HG03521 (cell line): ENCODE measurements at regions not wholly inside any gene's neighbourhood (a gene's known extent, or its start where the extent isn't known, plus 50 kb on each side); places are given as distances from the start of the nearest gene placed in this dataset.
"Not testable (repeated sequence)": the region's sequence is repeated elsewhere in the genome, so short reads cannot be mapped to it uniquely, and the experiment has no call there.

Experiments used
- ATAC-seq: cut with Tn5 transposase; IDR thresholded peaks from one replicate; pipeline ENCODE4 v1.9.1; 2021; ENCODE audit warnings: mild to moderate bottlenecking, moderate library complexity; ENCODE audit not compliant: unreplicated experiment

DNA sequence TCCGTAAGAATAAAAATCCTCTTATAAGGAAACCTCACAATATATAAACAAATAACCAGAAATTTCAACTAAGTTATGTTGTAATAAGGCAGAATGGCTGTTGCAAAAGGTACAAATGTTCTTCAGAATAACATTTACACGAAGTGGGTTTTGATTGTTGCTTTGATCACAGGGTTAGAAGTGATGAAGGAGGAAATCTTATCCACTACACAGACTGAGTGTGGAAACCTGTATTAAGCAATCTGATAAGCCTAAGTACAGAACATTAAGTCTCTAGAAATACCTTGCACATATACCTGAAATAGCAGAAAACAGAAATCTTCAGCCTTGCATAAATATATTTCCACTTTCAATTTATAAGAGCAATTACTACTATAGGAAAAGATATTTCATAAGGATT, 251.9 kb downstream of the ETV1 start:
- no peak for ATAC-seq

DNA sequence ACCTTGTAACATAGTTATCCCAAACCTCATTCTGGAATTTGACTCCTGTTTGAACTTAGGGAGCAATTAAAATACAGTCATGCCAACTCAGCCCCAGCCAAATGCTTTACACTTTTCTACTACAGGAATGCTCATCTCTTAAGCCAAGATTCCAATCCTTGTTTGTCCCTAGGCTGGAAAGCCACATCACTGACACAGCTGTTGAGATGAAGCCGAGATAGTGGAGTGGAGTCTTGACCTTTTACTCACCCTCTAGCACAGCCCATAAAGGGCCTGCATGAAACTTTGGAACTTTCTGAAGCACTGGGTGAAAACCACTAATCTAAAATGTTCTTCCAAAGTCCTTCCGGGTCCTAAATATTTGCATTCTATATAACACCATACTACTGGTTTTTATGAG, 247.3 kb downstream of the ETV1 start:
- no peak for ATAC-seq

DNA sequence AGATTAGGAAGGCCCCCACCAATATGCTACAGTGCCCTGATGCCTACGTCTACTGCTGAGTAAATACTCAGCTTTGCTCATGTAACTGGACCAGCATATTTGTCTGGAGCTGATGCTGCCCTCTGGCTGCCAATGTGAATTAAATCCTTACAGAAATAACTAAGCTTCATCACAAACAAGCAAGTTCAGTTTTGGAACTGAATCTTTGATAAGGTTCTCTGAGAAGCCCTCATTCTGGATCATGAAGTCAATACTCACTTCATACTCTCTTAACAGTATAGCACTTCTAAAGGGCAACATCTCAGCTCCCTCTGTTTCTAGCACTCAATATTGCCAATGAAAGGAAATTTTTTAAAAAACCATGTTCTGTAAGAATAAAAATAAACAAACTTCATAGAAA, 246.7 kb downstream of the ETV1 start:
- no peak for ATAC-seq

DNA sequence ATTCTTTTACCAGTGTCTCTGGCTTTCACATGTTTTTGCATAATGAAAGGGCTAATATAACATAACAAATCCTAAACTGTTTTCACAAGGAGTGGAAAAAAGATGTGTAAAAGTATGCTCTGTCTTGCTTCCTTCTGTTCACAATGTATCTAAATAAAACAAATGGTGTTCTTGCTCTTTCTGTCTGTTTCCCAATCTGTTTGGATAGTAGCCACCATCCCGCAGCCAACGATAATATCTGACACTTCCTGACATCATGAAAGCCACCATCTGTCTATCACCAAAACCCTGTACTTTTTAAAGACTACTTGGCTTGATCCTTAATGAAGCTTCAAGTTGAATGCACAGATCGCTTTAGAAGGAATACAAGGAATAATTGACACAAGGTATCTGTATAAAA, 246.2 kb downstream of the ETV1 start:
- ATAC-seq, result no peak

DNA sequence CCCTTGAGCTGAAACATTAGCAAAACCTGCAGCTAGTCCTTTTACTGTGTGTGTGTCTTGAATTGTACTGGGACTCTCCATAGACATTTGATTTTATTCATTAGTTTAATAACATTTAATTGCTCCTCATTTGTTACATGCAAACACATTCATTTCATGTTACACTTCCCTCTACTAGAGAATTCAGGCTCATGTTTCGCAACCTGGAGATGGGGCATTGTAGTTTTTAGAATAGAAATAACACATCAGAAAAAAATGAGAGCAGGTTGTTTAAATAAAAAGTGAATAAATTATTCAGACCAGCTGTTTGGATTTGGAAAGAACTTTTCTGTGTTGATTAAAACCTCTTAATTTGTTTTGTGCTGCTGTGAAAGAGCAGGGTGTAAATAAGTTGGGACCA, 243.9 kb downstream of the ETV1 start:
- no peak for ATAC-seq

DNA sequence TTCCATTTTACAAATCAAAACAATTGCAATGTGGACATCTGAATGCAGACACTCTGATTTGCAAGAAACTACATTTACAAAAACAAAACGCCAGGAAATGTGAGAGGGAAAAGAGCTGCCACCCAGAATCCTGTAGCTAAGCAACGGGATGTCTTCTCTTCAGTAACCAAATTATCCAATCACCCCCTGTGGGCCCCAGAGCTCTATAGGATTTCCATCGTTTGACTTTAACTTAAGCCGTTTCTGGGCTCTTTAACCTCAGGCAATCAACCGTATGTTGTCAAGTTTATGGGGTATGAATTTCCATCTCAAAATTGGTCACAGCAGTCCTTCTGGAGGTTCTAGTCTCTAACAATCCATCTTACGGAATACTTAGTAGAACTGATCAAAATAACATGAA, 240.5 kb downstream of the ETV1 start:
- ATAC-seq, result no peak

DNA sequence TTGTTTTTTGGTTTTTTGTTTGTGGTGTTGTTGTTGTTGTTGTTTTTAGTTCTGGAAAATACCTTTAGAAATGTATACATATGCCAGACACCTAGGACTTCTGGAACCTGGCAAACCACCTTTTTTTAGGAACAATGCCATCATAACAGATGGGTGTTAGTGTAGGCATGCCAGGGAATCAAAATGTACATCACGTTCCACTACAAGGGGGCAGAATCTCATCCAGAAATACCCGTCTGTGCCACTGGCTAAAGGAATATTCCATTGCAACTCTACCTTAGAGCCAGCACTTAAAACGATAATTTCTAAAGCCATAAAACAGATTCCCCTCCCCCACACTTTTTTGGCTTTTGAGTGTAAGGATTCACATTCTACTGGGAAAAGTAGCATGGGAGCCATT, 239.8 kb downstream of the ETV1 start:
- no peak for ATAC-seq

DNA sequence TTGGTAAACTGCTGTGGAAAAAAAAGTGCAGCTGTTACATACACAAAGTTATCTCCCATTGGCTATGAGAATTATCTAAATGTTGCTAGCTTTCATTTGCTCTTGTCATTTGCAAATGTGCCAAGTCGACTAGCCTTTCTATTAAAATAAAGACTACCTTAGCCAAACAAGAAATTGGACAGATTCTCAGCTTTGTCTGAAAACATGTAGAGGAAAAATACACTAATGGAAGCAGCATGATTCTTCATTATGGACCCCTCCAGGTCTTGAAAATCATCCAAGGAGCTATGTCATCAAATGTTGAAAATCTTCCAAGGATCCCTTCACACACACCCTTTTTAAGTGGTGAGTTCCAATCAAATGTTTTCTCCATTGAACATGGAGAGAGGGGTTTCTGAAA, 237.7 kb downstream of the ETV1 start:
- no peak for ATAC-seq

DNA sequence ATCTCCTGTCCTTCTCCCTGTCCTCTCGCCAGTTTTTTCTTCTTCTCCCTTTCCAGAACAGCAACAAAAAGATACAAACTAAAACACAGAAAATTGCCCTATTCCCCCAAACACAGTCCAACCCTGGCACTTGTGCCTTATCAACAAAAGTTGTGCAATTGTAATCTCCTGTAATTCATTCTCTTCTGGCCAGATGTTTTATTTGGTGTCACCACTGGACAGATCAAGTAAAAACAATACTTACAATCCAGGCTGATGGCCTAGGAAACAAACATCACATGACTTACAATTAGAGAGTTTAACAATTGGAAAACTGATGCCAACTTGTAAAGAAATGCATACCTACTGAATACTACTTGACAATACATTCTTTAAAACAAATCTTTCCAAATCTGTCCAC, 231.6 kb downstream of the ETV1 start:
- ATAC-seq, result no peak

DNA sequence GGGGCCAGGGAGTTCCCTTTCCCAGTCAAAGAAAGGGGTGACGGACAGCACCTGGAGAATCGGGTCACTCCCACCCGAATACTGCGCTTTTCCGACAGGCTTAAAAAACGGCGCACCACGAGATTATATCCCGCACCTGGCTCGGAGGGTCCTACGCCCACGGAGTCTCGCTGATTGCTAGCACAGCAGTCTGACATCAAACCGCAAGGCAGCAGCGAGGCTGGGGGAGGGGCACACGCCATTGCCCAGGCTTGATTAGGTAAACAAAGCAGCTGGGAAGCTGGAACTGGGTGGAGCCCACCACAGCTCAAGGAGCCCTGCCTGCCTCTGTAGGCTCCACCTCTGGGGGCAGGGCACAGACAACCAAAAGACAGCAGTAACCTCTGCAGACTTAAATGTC, 223.6 kb downstream of the ETV1 start:
- not testable (repeated sequence) for ATAC-seq

DNA sequence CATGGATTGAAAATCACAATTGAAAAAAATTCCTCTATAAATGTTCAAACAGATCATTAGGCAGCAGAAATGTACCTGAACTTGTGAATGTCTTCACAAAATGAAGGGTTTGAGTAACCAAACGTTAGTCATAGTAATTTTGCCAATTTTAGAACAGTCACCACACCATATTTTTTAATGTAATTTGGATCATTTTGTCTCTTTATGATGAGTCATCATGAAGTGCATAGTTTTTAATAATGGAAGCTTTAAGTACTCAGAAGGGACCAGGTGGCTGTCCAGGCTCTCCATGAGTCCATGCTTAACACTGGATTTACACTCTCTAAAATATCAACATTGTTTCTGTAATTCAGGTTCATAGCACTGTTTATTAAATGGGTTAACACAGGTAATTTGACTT, 219.2 kb downstream of the ETV1 start:
- ATAC-seq, result no peak

DNA sequence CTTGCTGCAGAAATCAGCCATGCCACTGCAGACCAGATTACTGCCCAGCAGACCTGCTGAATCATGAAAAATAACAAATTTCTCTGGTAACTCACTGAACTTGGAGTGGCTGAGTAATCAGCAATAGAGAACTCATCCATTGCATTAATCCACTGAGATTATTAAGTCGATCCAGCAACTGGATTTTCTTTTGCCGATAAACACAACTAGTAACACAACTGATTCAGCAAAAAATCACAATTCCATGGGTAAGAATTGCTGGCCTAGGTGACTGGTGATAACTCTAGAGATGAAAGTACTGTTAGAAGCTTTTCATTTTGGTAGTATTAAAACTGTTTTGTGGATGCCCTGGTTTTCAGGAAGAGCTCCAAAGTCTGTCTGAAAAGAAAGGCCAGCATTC, 214.5 kb downstream of the ETV1 start:
- no peak for ATAC-seq

DNA sequence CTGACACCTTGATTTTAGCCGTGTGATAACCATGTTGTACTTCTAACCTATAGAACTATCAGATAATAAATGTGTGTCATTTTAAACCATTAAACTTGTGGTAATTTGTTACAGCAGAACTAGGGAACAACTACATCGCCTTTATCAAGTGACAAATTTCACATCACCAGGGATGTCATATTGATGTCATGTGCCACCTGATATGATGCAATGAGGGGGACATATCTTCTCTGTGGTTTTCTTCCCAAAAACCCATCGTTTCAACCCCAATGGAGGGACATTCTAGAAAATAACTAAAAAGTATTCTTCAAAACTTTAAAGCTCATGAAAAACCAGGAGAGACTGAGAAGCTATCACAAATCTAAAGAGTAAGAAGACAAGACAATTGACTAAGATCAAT, 212.2 kb downstream of the ETV1 start:
- no peak for ATAC-seq

DNA sequence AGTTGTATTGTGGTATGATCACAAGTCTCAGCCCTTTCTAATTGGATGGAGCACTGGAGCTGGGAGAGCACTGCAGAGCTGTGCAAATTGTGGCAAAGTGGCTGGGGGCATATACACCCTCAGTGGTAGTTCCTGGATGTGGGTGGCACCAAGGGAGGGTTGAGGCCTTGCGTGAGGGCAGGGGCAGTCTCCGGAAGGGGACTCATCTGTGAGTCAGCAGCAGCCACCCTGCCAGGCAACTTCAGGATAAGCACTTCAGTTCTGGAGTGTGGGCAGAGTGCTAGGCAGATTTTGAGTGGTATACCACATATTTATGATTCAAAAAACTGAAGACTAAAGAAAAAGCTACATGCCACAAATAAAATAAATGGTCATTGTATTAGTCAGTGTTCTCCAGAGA, 210.5 kb downstream of the ETV1 start:
- no peak for ATAC-seq

DNA sequence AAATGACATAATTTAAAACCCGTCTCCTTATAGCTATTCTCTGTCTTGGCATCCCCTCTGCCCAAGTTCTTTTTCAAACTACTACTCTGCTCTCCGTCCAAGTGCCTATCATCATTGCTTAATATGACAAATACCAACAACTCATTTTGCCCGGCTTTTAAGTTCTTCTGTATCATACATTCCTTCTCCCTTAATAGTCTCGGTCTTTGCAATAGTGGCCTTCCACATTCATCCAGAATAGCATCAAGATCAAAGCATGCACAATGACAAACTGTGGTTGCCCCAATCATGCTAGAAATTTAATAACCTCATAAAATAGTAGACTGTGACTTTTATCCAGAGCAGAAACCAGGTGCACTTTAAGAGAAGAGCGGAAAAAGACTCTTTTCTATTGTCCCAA, 198.9 kb downstream of the ETV1 start:
- no peak for ATAC-seq

DNA sequence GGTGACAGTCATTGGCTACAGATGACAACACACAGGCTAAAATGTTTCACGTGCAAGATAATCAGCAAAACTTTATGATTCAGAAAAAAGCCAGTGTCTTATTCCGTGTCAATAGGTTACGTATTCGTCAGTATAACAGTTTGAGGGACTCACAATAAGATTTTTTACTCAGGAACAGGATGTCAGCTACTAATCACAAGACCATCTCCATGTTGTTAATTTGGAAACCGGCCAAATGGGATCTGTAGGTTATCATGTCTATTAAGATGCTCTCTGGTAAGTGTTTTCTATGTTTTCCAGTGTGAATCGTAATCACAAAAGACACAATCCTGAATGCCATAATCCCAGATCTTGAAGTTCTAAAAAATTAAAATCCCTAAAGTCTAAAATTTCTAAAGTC, 197.3 kb downstream of the ETV1 start:
- no peak for ATAC-seq

DNA sequence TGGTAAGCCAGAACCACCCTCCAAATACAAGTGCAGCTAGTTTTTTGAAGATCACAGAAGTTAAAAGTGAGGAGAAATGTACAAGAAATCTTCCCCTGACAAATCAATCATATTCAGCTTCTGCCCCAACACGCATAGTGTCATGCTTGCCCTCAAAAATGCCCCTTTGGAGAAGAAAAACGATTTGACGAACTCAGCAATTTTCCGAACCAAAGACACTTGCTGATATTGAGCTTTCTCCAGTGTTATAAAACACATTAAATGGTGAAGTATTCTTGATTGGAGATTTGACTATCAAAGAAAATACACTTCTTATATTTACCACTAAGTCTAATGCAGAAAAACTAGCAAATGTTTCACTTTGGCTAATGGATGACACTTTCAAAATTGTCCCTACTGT, 195.5 kb downstream of the ETV1 start:
- no peak for ATAC-seq

DNA sequence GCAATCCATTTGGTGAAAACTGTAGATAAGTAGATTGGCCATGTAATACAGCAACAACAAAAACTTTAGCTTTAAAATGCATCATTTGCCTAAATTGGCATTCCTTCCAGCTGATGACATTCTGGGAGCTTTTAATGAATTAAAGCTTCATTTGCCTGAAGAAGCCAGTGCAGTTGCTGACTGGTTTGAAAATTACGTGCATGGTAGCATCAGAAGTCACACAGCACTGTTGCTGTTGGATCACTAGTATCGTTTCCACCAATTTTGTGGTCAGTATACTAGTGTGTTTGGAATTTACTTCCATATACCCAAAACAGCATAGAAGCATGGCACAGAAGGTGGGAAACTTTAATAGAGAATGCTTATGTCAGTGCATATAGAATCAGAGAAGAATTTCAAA, 194.9 kb downstream of the ETV1 start:
- no peak for ATAC-seq

DNA sequence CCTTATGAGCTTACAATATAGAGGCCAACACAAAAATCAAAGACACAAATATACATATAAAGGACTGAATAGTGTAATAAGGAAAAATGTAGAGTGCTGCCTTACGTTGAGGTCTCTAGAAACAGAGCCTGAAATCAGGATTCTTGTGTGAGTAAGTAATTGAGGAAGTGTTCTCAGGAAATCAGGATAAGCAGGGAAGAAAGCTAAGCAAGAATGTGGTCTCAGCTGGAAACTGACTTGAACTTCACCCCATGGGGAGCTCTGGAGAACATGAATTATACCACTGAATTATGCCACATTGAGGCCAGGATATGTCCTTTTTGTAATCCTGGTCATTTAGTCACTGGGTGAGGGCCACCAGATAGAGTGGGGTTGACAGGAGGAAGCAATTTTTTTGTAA, 191.9 kb downstream of the ETV1 start:
- ATAC-seq, result no peak

DNA sequence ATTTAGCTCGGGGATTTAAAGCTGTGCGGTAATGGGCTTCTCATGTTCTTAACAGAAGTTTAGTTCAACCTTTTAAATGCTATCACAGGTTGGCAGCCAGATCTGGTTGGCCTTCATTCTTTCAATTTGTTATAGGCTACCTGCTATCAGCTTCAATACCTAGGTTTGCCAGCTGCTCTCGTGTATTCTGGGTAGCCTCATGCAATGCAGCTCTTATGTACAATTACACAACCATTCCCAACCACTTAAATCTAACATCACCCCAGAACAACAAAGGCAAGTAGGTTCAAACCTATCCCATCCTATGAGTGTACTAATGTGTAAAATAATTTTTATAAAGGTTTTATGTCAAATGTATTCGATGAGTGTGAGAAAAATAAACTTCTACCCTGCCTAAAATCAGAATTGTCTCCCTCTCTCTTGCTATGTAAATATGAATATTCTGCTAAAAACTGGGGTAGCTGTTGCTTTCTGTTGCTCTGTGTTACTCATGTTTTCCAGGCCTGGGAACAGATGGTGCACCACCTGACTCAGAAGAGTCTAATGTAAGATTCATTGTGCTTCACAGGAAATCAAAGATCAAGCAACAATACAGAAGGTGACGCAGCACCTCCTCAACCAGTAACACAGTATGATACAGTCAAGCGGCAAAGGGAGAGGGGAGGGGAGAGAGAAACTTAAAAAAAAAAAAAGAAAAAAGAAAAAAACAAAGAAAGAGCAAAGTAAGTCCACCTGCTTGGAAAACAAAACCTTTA, 188.6 kb downstream of the ETV1 start:
- ATAC-seq, result no peak

DNA sequence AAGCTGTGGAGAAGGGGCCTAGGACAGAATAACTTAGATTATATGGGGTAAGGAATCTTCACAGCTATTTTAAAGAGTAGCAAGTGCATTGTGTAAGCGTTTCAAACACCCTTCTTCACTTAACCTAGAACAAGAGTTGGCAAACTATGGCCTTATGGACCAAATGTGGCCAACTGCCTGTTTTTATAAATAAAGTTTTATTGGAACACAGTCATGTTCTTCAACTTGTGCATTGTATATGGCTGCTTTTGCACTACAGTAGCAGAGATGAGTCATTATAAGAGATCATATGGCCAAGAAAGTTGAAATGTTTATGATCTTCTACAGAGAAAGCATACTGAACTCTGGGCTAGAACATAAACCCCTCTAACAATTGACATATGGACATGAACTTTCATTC, 187.8 kb downstream of the ETV1 start:
- ATAC-seq, result no peak

DNA sequence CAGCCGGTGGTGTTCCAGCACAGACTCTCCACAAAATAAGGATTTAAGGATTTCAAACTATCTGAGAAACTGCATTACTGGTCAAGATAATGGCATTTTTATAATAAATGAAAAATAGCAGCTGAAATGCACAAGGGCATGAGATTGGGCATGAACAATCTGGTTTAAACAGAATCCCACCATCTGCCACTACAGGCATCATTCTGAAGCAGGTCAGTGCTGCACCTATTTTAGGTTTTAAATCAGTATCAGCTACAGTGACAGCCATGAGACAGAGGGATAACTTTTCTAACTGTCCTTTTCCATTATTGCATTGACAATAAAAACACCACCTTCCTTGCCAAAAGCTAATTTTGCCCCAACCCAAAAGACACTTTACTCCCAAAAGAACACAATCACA, 186.8 kb downstream of the ETV1 start:
- ATAC-seq, result no peak

DNA sequence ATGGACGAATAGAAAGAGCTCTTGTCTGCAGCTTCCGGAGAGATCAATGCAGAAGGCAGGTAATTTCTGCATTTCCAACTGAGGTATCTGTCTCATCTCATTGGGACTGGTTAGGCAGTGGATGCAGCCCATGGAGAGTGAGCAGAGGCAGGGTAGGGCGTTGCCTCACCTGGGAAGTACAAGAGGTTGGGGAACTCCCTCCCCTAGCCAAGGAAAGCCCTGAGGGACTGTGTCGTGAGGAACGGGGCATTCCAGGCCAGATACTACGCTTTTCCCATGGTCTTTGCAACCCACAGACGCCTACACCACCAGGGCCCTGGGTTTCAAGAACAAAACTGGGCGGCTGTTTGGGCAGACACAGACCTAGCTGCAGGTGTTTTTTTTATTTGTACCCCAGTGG, 186.3 kb downstream of the ETV1 start:
- ATAC-seq, result no peak
